Ishikawa (cell line): ENCODE measurements at regions not wholly inside any gene's neighbourhood (a gene's known extent, or its start where the extent isn't known, plus 50 kb on each side); places are given as distances from the start of the nearest gene placed in this dataset.

Experiments
- CREB1 ChIP-seq: IDR thresholded peaks from 2 replicates; pipeline ENCODE4 v1.6.1; 2012; ENCODE audit warnings: low read depth
- EGR1 ChIP-seq: IDR thresholded peaks from 2 replicates; pipeline ENCODE4 v1.6.1; 2012
- EP300 ChIP-seq: IDR thresholded peaks from 2 replicates; pipeline ENCODE4 v1.6.1; 2012; ENCODE audit warnings: borderline replicate concordance
- FOXM1 ChIP-seq: IDR thresholded peaks from 2 replicates; pipeline ENCODE4 v1.6.1; 2012; ENCODE audit warnings: low read depth, borderline replicate concordance
- NFIC ChIP-seq: IDR thresholded peaks from 2 replicates; pipeline ENCODE4 v1.6.1; 2012
- RAD21 ChIP-seq: IDR thresholded peaks from 2 replicates; pipeline ENCODE4 v1.6.1; 2012; ENCODE audit warnings: low read depth
- TAF1 ChIP-seq: IDR thresholded peaks from 2 replicates; pipeline ENCODE4 v1.6.1; 2012; ENCODE audit warnings: low read depth, mild to moderate bottlenecking
- TCF12 ChIP-seq: IDR thresholded peaks from 2 replicates; pipeline ENCODE4 v1.6.1; 2012; ENCODE audit warnings: low read depth
- TEAD4 ChIP-seq: IDR thresholded peaks from 2 replicates; pipeline ENCODE4 v1.6.1; 2012
- YY1 ChIP-seq: IDR thresholded peaks from 2 replicates; pipeline ENCODE4 v1.6.1; 2012; ENCODE audit warnings: low read depth
- ZBTB7A ChIP-seq: IDR thresholded peaks from 2 replicates; pipeline ENCODE4 v1.6.1; 2012; ENCODE audit warnings: low read depth
- TF ChIP-seq, protein P1 (sequence below): IDR thresholded peaks from 2 replicates; pipeline ENCODE4 v1.6.1; 2012; ENCODE audit warnings: low read depth, mild to moderate bottlenecking
- TF ChIP-seq, protein P2 (sequence below): IDR thresholded peaks from 2 replicates; pipeline ENCODE4 v1.6.1; 2012
- TF ChIP-seq, protein P3 (sequence below): IDR thresholded peaks from 2 replicates; pipeline ENCODE4 v1.6.1; 2012

DNA sequence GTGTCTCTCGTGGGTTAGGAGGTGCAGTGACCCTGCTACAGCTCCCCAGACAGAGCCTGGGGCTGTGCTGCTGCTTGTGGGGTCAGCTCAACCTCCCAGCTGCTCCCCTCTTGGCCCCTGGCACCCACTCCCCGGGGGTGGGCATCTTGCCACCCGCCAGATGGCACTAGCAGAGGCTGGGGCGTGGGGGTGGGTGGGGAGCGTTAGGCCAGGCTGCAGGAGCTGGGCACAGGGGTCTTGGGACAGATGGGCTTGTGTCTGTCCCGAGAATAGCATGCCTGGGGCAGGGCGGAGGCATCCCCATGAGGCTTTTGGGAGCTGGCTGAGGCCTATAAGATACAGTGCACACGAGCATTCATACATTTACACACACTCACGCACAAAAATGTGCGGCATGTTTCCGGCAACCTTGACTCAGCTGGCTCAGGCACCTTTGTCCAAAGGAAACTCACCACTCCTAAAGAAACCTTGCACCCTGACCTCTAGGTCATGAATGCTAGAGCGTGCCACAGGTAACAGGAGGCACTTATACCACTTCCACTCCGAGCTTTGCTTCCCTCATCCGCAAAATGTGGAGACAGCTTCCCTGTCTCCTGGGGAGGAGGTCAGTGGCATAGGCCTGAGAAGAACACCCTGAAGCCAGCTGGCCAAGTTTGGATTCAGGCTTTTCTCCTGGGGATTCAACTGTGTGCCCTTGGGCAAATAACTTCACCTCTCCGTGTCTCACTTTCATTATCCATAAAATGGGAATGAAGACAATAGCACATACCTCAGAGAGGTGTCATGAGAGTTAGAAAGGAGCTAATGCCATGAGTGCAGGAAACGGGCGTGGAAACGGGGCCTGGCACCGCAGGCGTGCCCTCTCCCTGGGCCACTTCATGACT is 78.9 kb upstream of the LHX1 start:
- TF ChIP-seq CREB1 = no peak
- no peak for TF ChIP-seq RAD21
- 0 out of 2 replicates have a peak, but pooled peaks have one; percentile 17 for TF ChIP-seq TEAD4
- peak; percentile 56 for TF ChIP-seq EP300
- TF ChIP-seq YY1 = no peak
- no peak for TF ChIP-seq NFIC
- TF ChIP-seq, protein P1, sequence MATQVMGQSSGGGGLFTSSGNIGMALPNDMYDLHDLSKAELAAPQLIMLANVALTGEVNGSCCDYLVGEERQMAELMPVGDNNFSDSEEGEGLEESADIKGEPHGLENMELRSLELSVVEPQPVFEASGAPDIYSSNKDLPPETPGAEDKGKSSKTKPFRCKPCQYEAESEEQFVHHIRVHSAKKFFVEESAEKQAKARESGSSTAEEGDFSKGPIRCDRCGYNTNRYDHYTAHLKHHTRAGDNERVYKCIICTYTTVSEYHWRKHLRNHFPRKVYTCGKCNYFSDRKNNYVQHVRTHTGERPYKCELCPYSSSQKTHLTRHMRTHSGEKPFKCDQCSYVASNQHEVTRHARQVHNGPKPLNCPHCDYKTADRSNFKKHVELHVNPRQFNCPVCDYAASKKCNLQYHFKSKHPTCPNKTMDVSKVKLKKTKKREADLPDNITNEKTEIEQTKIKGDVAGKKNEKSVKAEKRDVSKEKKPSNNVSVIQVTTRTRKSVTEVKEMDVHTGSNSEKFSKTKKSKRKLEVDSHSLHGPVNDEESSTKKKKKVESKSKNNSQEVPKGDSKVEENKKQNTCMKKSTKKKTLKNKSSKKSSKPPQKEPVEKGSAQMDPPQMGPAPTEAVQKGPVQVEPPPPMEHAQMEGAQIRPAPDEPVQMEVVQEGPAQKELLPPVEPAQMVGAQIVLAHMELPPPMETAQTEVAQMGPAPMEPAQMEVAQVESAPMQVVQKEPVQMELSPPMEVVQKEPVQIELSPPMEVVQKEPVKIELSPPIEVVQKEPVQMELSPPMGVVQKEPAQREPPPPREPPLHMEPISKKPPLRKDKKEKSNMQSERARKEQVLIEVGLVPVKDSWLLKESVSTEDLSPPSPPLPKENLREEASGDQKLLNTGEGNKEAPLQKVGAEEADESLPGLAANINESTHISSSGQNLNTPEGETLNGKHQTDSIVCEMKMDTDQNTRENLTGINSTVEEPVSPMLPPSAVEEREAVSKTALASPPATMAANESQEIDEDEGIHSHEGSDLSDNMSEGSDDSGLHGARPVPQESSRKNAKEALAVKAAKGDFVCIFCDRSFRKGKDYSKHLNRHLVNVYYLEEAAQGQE = no peak
- no peak for TF ChIP-seq ZBTB7A
- TF ChIP-seq, protein P2, sequence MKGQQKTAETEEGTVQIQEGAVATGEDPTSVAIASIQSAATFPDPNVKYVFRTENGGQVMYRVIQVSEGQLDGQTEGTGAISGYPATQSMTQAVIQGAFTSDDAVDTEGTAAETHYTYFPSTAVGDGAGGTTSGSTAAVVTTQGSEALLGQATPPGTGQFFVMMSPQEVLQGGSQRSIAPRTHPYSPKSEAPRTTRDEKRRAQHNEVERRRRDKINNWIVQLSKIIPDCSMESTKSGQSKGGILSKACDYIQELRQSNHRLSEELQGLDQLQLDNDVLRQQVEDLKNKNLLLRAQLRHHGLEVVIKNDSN = no peak
- TF ChIP-seq TAF1 = no peak
- TF ChIP-seq, protein P3, sequence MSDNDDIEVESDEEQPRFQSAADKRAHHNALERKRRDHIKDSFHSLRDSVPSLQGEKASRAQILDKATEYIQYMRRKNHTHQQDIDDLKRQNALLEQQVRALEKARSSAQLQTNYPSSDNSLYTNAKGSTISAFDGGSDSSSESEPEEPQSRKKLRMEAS = peak; percentile 11; the same call in 1 of the 2 replicates
- TF ChIP-seq TCF12 = no peak
- no peak for TF ChIP-seq FOXM1
- TF ChIP-seq EGR1 = no peak
